ENCODE measurements at regions not wholly inside any gene's neighbourhood (a gene's known extent, or its start where the extent isn't known, plus 50 kb on each side); places are given as distances from the start of the nearest gene placed in this dataset.

DNA sequence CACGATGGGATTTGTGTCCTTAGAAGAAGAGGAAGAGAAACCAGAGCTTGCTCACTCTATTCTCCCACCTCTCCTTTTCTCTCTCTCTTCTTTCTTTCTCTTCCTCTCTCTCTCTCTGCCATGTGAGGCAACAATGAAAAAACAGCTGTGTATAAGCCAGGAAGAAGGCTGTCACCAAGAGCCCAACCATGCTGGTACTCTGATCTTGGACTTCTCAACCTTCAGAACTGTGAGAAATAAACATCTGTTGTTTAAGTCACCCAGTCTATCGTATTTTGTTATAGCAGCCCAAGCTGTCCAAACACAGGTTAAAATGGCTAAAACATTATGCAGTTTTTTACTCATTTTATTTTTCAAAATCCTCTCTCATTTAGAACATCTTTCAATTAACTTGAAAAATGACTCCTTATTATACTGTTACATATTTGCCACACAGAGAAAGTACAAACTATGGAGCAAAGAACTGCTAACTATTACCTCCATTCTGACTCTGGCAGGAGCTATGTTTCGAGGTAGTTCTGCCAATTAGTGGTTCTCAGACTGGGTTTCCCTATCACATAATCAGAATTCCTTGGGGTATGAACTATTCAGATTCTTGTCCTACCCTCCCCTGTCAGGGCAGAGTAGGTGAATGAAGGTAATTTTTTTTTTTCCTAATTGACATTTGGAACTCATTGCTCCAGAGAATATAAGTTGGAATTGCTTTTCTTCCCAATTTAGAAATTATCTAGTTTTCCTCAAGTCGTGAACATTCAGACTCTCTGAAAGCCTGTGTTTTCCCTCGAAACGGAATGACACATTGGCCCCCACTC is 434.6 kb downstream of the ENC1 start:
- no peak for DNase-seq

DNA sequence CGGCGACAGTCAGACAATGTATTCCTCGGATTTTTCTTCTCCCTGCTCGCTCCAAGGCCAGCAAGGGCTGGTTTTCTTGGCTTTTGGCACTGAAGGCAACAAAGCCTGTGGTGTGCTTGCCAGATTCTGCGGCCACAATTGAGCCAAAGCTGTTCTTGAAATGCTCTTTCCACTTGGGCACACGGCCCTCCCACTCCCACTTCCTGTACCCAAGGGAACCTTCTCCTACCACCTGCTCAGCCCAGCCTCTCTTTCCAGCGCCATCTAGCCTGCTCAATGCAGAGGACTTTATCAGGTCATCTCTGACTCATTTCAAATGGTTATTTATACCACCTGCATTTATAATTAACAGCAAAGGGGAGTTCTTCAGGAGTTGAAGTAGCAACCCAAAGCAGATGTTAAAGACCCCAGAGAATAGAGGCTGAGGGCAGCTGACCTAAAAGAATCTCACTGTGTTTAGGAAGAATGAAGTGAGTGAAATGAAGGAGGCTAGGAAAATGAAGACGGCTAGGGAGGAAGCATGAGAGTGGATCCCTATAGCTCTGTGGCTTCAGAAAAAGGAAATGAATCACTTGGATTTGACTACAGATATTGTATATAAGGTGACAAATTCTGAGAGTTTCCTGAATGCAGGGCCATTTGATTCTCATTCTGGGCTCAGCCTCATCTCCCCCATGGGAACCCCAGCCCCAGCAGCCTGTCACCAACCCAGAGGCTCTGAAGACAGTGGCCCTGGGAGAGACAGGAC is 439.0 kb downstream of the ENC1 start:
- DNase-seq = no peak

DNA sequence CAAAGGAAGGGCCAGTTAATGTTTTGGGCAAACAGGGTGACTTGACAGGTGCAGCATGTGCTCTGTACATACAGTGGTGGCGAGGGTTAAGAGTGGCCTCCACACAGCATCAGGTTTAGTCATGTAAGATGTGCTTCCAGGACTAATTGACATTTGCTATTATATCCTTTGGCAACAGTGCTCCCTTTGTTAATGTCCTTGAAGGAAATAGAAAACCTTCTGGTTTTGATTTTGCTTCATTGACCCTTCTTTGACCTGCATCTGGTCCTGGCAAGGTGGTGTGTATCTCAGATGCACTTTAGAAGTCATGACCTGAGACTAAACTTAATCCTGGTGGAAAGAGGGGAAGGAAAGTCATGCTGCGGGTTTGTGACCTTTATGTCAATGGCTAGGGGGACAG is 440.0 kb downstream of the ENC1 start:
- no peak for DNase-seq

DNA sequence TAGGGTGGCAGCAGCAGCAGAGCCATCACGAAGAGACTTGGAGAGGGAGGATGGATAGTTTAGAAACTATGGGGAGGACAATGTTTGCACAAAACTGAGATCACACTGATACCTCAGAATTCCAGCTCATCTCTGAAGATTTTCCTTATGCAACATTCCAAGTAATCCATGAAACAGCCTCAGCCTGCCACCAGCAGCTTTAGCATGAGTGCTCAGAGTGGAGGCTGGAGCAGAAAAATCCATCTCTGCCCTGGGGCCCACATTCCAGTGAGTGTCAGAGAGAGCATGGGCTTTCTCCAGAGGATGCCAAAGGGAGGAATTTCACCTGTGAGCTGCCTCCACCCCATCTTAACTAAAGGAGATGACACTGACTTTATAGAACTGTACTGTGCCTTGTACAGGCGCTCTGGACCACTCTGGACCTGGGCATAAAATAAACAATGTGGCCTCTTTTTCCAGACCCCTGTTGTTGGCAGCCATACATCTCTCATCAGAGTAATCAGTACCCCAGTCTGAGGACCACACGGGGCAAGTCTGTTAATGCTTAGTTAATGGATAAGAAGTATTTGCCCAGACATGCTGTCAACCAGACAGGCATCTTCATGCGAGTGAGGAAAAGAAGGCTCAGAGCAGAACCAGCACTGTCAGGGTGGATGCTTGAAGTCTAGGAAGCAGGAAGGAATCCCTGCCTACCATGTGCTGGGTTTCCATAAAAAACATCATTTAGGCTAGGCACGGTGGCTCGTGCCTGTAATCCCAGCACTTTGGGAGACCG is 440.9 kb downstream of the ENC1 start:
- DNase-seq = no peak

DNA sequence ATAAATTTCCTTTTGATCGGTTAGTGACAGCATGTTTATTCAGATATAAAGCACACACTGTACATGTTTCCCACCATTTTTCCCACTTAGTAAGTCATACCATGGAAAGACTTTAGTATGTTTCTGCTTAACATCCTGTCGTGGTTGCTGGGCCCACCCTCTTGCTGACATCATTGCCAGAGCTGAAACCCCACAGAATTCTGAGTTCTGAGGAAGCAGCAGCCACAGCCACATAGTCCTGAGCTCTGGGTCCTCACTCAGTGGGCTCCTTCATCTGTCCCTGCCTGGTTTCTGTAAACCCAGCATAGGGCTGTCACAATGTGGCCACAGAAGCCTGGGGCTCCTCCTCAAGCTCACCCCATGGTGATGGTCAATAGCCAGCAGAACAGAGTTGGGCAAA is 441.5 kb downstream of the ENC1 start:
- DNase-seq = no peak

DNA sequence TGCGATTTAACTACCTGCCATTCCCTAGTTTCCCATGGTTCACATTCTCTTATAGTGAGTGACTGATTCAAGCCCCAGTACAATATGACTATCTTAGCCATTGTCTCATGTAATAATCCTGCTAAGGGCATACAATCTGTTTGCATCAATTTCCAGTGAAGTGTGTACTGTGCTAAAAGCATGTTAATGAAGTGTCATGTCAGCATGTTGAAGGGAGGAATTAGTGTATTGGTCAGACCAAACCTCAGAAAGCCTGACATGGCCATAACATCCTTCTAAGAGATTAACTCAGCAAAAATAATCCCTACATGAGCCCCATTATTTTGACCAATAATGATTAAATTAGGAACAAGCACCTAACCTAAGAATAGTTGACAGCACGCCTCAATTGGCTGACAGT is 442.4 kb downstream of the ENC1 start:
- DNase-seq = no peak

DNA sequence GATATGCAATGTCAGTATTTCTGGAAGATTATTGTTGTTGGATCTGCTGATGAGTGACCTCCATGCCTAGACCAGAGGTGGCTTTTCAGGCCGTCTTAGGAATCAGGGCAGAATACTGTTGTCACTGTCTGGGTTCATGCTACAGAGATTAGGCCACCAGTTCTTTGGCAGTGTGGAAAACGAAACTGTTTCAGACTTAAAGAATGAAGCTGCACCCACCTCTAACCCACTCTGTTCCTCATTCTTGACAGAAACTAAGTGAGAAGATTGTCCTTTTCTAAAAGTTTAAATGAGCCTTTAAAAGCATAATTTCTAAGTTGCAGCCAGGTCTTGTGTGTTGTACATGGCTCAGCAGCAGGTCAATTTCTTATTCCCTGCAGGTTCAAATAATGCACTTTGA is 444.3 kb downstream of the ENC1 start:
- DNase-seq = no peak

DNA sequence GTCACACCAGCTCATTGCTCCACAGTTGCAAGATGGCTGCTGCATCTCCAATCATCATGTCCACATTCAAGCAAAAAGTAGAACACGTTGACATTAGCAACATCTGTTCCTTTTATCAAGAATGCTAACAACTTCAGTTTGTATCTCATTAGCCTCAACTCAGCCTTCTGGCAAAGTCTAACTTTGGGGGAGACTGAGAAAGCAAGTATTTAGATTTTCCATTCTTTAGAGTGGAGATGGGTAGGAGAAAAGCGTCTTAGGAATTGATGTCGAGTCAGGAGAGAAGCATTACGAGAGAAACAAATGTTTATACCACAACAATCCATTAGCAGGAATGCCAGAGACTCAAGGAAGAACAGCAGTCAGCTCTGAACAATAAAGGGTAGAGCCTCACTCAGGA is 446.3 kb downstream of the ENC1 start:
- no peak for DNase-seq

DNA sequence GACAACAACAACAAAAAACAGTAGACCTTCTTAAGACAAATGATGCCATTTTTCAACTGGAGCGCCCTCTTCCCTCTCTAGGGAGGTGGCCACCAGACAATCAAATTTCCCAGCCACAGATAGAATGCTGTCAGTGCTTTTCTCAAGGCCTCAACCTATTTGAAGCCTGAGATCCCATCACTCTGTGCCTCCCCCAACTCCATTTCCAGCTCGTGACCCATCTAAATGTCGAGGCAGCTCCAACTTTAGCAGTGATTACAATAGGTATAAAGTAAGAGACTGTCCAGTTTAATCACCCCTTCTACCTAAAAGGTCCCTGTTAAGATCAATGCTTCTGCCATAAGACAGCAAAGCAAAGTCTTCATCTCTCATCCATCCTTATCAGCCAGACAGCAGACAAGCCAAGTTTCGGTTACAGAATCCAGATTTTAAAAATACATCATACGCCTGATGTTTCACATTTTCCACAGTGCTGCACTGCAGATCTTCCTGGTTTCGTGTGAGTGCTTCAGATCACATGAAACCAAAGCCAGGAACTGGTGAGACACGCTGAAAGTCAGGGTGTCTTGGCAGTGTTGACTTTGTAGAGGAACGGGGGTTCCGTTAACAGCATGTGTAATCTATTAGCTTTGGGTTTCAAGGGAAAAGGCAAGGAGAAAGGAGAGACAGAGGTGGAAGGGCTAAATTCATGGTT is 447.8 kb downstream of the ENC1 start:
- no peak for DNase-seq

DNA sequence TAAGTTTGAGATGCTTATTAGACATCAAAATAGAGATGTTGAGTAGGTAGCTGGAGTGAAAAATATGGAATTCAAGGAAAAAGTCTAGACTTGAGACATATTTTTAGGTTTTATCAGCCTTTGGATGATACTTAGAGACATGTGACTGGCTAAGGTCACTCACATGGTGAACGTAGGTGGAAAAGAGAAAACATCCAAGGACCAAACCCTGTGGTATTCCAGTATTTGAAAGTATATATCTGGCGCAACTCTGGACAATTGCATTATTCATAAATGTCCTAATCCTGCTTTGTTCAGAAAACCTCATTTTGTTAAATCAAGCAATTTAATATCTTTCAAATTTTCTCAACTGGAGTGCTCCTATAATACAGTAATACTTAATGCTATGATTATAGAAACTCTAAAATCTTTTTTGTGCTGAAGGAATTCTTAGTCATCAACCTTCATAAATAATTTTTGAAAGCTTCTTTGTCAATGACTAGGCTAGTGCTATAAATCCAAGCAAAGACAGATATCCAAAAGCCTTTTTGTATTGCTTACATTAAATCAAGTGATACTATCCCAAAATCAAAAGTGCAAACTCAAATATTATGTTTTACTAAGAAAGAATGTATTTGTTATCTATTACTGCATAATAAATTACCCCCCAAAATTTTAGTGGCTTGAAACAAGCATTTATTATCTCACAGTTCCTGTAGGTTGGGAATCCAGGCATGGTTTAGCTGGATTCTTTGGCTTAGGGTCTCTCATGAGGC is 452.0 kb downstream of the ENC1 start:
- DNase-seq = no peak

DNA sequence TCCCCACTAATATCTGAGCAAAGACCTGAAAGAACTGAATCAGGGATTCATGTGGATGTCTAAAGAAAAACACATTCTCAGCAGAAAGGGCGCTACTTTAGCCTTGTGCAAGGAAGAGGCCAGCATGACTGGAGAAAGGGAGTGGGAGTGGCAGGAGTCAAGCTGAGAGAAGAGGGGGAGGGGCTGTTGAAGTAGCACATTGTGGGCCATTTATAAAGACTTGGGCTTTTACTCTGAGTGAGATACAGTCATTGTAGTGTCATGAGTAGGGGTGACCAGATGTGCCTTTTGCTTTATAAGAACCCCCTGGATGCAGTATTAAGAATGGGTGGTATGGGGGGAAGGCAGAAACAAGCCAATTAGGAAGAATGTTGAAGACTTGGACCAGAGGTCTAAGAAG is 452.8 kb downstream of the ENC1 start:
- no peak for DNase-seq

DNA sequence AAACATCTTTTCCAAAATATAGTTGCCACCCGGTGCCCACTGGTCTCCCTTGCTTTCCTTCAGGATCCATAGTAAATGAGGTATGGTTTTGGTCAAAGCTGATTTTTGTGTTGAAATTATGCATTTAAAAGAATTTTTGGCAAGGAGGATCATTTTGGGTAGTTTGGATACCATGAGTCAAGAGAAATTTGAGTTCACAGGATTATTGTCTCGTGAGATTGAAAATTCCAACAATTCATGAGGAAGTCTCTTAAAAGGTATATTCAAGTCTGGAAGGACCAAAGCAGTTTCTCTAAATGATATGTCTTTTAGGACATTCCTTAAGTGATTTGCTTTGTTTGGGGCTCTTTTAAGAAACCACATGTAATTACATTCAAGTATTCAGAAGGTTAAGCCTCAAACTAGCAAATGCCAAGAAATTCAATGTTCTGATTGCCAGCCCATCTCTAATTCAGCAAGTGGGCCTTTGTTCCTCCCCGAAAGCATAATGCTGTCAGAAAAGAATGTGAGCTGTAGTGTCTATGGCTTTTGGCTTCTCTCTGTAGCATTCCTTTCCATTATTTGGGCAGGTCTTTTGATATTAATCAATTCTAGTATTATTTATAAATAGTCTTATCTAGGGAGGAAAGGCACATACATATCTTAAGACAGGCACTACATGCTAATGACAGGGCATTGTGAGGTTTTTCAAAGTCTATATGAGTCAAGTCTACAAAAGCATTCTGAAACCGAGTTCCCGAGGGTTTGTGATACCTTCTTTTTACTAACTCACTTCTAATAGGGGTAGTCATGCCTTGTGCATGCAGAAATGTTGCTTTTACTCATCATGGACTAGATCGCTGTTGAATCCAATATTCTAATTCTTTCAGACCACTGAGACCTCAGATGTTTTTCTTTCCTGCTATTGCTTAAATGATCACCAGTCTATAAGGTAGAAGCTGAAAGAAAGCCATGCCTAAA is 453.9 kb downstream of the ENC1 start:
- no peak for DNase-seq

DNA sequence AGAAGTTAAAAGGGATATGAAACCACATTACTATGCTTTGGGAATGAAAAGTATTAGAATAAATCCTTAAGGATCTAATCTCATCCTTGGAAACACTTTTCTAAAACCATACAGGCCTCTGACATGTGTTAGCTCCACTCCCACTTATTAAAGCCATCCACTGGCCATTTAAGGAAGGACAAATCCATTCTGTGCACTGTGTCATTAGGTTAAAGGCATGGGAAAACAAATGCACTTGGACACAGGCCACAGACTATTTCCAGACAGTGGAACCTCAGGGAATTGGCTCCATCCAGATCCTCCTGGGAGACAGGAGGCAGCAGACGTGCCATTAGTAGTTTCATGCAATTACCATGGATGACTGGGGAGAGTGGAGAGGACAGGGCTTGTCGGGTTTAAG is 454.9 kb downstream of the ENC1 start:
- no peak for DNase-seq

DNA sequence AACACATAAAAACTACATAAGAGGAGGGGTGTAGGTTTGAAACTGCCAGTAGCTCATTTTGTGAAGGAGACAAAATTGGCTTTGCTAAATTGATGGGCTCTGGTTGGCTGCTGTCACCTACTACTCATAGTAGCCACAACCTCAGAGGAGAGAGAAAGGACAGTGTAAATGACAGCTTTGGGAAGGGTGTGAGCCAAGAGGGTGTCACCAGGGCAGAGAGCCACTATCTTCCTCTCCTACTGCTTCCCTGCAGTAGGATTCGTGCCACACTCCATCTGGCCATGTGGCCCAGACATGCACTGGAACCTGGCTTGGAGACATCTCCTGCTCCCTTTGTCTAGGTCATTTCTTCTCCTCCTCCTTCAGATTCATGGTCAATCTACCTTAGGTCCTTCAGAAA is 455.9 kb downstream of the ENC1 start:
- no peak for DNase-seq

DNA sequence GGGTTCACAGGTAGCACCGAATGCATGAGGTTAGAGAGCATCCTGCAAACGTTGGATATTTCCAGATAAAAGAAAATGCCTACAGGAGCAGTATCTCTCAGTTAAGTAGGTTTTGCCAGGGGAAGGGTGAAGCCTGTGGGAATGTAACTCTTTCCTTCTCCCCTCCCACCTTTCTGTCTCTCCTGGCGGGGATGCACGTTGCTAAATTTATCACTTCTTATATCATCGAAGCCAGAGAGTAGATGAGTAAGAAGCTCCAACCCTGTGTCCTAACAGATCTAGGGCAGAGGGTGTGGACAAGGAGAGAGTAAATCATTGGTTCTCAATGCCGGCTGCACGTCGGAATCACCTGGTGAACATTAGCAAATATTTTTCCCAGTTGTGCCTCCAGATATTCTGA is 457.5 kb downstream of the ENC1 start:
- DNase-seq = no peak

DNA sequence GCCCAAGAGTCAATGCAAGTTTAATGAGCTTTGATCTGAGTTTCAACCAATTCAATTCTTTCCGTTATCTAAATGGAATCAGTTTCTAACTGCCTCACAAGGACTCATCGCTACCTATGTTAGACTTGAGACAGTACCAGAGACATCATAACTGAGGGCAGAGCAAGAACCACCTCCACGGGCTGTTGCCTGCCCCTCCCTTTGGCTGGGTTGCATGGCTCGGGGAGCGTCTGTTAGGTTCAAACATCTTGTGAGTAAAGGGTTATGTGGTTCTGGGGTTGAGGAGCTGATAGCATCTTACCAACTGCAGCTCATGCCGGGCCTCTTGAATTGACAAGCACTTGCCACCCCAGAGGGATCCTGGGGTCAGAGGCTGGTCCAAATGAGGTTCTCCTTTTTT is 457.9 kb downstream of the ENC1 start:
- no peak for DNase-seq

DNA sequence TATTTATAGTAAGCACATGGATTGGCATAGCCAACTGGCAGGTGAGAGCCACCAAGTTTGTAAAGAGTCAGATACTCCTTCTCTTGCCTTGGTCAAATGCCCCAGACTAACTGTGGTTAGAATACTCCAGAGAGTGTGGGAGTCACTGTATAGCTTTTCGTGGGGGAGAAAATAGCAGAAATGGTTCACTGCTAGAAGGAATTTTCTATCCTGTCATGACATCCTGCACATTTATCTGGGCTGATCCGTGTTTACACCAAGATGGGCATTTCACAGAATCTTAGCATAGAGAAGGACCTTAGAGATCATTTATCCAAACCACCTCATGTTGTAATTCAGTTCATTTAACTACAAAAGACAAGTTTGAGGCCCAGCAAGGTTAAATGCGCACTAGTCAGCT is 460.8 kb downstream of the ENC1 start:
- no peak for DNase-seq

DNA sequence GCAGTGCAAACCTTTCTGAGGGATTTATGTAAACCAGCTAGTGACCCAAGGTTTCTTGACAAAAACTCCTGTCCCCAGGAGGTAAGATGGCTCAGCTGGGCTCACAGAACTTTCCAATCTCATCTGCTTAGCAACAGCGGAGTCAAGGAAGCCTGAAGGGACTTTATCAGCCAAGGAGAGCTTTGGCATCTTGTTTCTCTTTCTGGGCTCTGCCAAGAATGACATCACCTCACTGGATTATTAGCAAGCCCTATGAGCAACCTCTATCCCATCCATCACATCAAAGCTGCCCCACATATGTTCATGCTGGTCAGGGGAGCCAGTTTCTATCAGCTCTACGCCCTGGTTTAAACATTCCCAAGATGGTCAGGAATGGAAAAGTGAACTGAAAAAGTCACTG is 461.3 kb downstream of the ENC1 start:
- DNase-seq = no peak

DNA sequence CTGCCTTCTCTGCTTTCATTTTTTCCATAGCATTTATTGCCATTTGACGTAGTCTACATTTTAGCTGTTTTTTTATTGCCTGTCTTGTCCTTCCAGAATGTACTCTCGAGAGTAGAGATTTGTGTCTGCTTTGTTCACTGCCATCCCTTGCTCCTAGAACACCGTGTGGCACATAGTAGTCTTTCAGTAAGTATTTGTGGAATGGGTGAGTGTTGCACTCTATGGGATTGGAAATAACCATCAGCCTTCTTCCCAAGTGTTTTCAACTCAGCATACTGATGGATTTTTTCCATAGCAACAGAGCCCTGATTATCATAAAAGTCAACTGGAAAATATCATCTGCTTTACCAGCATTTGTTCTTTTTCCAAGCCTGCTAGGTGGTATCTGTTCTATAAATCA is 462.6 kb downstream of the ENC1 start:
- no peak for DNase-seq

DNA sequence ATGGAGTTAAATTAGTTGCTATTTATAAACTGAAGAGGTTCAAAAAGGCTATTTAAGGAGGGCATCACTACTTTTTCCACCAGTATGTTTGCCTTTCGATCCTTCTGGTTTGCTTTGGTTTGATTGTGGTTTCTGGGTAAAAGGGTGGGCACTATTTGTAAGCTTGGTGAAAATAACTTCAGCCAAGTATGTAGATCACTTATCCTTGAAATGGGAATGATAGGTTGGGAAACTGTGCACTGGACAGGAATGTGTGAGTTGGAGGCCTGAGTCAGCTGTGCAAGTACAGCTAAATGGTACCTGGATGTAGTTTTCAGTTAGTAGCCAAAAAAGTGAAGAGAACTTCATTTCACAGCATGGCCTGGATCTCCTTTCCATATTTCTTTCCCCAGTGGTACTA is 466.2 kb downstream of the ENC1 start:
- no peak for DNase-seq

DNA sequence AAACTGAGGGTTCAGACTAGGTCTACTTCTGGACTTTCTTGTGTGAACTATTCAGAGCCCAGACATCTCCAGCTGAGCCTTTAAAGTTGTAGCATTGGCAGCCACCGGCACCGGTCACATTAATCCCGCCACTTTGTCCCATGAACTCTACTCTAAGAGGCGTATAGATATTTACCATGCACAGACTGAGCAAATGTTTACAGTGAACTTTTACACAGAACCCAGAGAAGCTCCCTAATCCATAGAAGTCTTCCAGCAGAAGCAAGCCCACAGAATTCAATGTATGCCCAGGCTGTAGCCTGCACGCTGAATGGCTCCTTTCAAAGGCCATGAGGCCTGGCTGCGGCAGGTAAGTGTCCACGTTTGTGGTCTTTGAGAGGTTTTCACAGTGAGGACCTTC is 466.9 kb downstream of the ENC1 start:
- DNase-seq = no peak

Data from activated CD8-positive, alpha-beta memory T cell treated with anti-CD3 and anti-CD28 coated beads, Interleukin-2, amount 50 U/mL, for 4 hours (primary cell).